Activated B cell treated with CpG ODN at 0.5 μM for 24 hours (primary cell): ENCODE measurements at regions not wholly inside any gene's neighbourhood (a gene's known extent, or its start where the extent isn't known, plus 50 kb on each side); places are given as distances from the start of the nearest gene placed in this dataset.

Experiments used
- ATAC-seq: fragments of 200-7000 bp; cut with Tn5 transposase; one replicate; pipeline ENCODE4 v1.10.0; 2021; ENCODE audit warnings: low read depth, mild to moderate bottlenecking, moderate library complexity
- CTCF ChIA-PET: fragments of 350-600 bp; sonication (Branson Sonifier 250); formaldehyde crosslinking; loops from one replicate; lab custom pipeline; 2021; ENCODE audit warnings: antibody characterized with exemption; lab: Charles Lee
- POLR2A ChIA-PET: fragments of 350-600 bp; sonication (Branson Sonifier 250); formaldehyde crosslinking; loops from one replicate; lab custom pipeline; 2021; ENCODE audit warnings: antibody characterized with exemption; lab: Charles Lee
- DNase-seq: peaks from one replicate; pipeline ENCODE4 v3.0.0; 2022
- H3K27ac Mint-ChIP-seq: one replicate; pipeline ENCODE4 v1.8.0; 2020; ENCODE audit warnings: mixed read lengths
- H3K27me3 Mint-ChIP-seq: one replicate; pipeline ENCODE4 v1.8.0; 2021; ENCODE audit warnings: mixed read lengths
- H3K36me3 Mint-ChIP-seq: one replicate; pipeline ENCODE4 v1.8.0; 2021; ENCODE audit warnings: low read depth, mixed read lengths
- H3K4me1 Mint-ChIP-seq: one replicate; pipeline ENCODE4 v1.8.0; 2021; ENCODE audit warnings: mixed read lengths
- H3K4me3 Mint-ChIP-seq: one replicate; pipeline ENCODE4 v1.8.0; 2020; ENCODE audit warnings: mild to moderate bottlenecking, mixed read lengths
- H3K9me3 Mint-ChIP-seq: one replicate; pipeline ENCODE4 v1.8.0; 2020; ENCODE audit warnings: mixed read lengths
- intact Hi-C: fragments of 100-400 bp; cut with micrococcal nuclease; formaldehyde crosslinking; loops from one replicate; pipeline ENCODE4 v1.15.1; 2024
- TF ChIP-seq, protein P1 (sequence below): fragments of 200-600 bp; IDR thresholded peaks from one replicate; pipeline ENCODE4 v1.8.0; 2022; ENCODE audit warnings: antibody characterized with exemption, mild to moderate bottlenecking

DNA sequence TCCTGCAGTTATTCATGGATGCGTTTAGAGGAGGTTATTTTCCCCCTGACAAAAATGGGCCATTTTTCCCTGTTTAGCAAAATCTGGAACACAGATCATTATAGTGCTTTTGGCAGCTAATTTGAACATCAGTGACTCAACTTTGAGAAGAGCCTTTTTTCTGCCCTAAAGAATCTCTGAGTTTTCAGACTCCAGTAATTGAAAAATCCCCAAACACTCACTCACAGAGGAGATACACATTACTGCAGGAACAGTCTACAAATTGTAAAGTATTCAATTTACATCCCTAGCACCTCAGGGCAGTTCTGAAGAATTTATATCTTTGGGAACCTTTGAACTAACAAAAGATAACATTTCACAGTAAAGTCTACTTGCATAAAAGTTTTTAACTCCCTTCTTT, 966.6 kb upstream of the SLC35B3 start:
- TF ChIP-seq, protein P1, sequence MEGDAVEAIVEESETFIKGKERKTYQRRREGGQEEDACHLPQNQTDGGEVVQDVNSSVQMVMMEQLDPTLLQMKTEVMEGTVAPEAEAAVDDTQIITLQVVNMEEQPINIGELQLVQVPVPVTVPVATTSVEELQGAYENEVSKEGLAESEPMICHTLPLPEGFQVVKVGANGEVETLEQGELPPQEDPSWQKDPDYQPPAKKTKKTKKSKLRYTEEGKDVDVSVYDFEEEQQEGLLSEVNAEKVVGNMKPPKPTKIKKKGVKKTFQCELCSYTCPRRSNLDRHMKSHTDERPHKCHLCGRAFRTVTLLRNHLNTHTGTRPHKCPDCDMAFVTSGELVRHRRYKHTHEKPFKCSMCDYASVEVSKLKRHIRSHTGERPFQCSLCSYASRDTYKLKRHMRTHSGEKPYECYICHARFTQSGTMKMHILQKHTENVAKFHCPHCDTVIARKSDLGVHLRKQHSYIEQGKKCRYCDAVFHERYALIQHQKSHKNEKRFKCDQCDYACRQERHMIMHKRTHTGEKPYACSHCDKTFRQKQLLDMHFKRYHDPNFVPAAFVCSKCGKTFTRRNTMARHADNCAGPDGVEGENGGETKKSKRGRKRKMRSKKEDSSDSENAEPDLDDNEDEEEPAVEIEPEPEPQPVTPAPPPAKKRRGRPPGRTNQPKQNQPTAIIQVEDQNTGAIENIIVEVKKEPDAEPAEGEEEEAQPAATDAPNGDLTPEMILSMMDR = no peak
- H3K9me3 Mint-ChIP-seq = no peaks in the 10 kb centered on the region
- H3K27me3 Mint-ChIP-seq = no peaks in the 10 kb centered on the region

DNA sequence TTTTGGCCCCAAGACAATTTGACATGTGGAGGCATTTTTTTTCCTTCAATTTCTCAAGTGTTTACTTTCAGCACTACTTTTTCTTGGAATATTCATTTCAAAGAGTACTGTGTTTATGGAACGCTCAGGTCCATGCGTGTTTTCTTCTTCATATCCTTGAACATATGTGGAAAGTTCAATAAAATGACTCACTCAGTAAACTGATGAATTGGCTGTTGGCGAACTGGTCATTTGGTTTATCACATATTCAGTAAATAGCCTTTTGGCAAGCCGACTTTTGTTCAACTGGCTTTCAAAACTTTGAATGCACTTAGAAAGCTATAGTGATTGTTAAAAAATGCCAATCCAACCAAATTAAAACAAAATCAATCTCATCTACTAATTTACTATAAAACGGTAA, 964.6 kb upstream of the SLC35B3 start:
- ChIA-PET CTCF (no interaction called here), POLR2A (no interaction called here)
- Mint-ChIP-seq H3K27me3 (no peaks in the 10 kb centered on the region), H3K4me3 (no peak overlapping the region), H3K9me3 (no peaks in the 10 kb centered on the region), H3K36me3 (no peaks in the 10 kb centered on the region), H3K4me1 (no peaks in the 10 kb centered on the region), H3K27ac (no peak overlapping the region)
- ATAC-seq (no peak), DNase-seq (no peak)
- TF ChIP-seq, protein P1 = no peak
- intact Hi-C loops = no loop called here

More for the DNA sequence above, 966.6 kb upstream of the SLC35B3 start:
- Mint-ChIP-seq H3K36me3 (no peaks in the 10 kb centered on the region), H3K4me3 (no peak overlapping the region), H3K27ac (no peak overlapping the region), H3K4me1 (no peaks in the 10 kb centered on the region)
- intact Hi-C loops = no loop called here
- ChIA-PET POLR2A (no interaction called here), CTCF (no interaction called here)
- DNase-seq = no peak
- no peak for ATAC-seq

DNA sequence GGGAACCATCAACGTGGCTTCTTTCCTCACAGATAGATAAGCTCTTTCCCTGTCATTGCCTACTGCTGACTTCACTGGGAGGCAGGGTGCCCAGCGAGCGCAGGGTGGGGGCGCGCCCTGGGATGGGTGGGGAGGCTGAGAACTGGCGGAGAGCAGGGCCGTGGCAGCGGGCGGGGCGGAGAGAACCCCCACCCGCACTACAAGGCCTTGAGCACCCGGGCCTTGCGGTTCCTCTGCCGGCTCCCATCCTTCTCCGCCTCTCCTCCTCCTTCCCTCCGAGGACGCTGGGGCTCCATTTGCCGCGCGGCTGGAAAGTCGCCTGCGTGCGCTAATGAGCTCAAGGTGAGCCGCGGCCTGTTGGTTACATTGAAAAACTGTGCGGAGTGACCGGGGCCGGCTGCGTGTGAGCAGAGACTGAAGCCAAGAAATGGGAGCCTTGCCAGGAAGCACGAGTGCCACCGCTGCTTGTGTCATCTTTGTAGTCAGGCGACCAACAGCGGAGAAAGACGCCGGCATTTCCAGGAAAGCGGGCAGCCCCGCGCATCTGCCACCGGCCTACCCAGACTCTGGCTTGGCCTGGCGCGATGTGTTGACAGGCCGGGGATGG, 963.5 kb upstream of the SLC35B3 start:
- Mint-ChIP-seq H3K27me3 (no peaks in the 10 kb centered on the region), H3K4me3 (no peak overlapping the region), H3K9me3 (no peaks in the 10 kb centered on the region), H3K27ac (no peak overlapping the region), H3K4me1 (no peaks in the 10 kb centered on the region), H3K36me3 (no peaks in the 10 kb centered on the region)
- ATAC-seq (no peak), DNase-seq (no peak)
- TF ChIP-seq, protein P1 = no peak
- ChIA-PET POLR2A (no interaction called here), CTCF (no interaction called here)
- intact Hi-C loops = no loop called here

DNA sequence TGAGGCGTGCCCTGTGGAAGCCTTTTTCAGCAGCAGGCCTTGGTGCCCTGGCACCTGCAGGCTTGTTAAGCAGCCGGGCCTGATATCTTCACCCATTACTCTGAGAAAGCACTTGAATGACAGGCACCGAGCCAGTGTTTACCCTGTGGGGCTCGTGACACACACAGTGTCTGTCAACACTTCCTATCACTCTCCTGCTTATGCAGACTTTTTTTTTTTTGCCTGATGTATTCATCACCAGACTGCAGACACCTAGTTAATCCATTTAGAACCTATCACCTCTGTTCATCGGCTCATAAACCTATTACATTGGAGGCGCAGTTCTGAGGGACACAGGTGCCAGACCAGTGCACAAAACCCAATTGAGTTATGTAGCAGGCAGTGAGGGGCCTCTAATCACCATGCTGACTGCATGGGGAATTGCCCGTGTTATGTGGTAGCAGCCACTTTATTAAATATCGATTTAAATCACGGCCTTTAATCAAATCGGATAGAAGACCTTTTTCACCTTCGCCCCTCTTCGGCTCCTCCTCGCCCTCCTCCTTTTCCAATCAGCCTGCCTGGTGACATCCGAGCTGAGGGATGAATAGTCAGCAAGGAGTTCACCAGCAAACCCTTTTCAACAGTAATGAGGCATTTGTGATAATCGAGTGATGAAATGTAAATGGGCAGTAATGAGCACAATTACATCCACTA, 962.9 kb upstream of the SLC35B3 start:
- ATAC-seq (no peak), DNase-seq (no peak)
- Mint-ChIP-seq H3K27me3 (no peaks in the 10 kb centered on the region), H3K36me3 (no peaks in the 10 kb centered on the region), H3K9me3 (no peaks in the 10 kb centered on the region), H3K4me3 (no peak overlapping the region), H3K4me1 (no peaks in the 10 kb centered on the region), H3K27ac (no peak overlapping the region)
- intact Hi-C loops = no loop called here
- ChIA-PET CTCF (no interaction called here), POLR2A (no interaction called here)
- TF ChIP-seq, protein P1 = no peak

DNA sequence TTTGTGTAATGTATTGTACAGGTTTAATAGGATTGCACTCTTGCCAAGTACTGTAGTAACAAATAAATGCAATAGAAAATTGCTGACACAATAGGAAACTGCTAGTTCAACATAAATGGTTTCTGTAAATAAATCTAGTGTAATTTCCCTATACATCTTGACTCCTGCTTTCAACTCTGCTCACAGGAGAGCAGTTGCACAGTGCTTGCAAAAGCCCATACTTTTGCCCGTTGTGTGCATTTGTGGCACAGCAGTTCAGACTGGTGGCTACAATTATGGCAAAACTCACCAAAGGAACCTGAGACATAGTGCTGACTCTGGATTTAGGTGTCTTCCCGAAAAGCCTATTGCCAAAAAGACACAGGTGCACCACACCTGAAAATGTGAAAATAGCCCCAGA, 953.3 kb upstream of the SLC35B3 start:
- Mint-ChIP-seq H3K4me1 (no peaks in the 10 kb centered on the region), H3K9me3 (peaks cover 2% of the 10 kb centered on the region), H3K27me3 (no peaks in the 10 kb centered on the region), H3K4me3 (no peak overlapping the region), H3K36me3 (no peaks in the 10 kb centered on the region), H3K27ac (no peak overlapping the region)
- ChIA-PET CTCF (no interaction called here), POLR2A (no interaction called here)
- no peak for DNase-seq
- ATAC-seq = no peak
- intact Hi-C loops = no loop called here
- TF ChIP-seq, protein P1 = no peak
